ENCODE measurements at regions not wholly inside any gene's neighbourhood (a gene's known extent, or its start where the extent isn't known, plus 50 kb on each side); places are given as distances from the start of the nearest gene placed in this dataset.

DNA sequence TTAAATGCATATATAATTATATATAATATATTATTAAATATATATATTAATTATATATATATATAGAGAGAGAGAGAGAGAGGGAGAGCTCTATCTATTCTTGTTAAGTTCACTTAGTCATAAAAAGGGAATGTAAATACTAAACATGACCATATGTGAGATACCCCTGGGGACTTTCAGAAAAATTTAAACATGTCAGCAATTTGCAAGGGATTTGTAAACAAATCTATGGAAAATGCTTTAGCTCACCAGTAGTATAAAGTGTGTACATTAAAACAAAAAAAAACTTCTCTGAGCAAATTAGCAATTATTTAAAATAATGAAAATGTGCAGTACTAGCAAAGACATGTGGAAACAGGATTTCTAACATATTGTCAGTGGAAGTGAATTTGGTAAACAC, 1755.5 kb downstream of the PCDH19 start:
- no peak for DNase-seq
